ENCODE measurements at regions not wholly inside any gene's neighbourhood (a gene's known extent, or its start where the extent isn't known, plus 50 kb on each side); places are given as distances from the start of the nearest gene placed in this dataset.

DNA sequence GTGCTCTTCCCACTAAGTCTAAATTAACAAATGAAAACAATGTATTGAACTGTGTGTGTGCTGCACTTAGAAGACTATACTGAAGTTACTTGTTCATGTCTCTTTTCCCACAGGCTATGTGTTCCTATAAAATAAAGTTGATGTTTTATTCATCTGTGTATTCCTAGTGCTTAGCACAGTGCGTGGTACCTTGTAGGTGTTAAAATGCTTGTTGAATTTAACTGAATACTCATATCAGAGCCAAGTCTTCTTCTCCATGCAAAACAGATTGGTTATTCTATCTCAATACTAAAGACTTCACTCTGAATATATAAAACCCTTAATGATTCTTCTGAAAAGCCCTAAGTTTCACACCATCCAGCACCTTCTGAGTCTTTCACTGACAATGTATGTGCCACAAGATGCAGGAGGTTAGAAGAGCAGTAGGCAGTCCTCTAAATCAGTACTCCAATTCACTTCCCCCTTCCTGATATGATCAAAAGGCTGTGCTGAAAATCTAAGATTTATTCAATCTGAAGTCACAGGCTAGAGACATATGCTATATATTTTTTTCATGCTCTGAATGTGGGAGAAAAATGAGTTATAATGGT, 231.7 kb upstream of the CCDC150 start:
- no peak overlapping the region for H3K4me3 Mint-ChIP-seq
- H3K36me3 ChIP-seq (ENCODE audit: control insufficient read depth, insufficient read depth, low read length): no peaks in the 10 kb centered on the region
- H3K4me1 Mint-ChIP-seq: no peaks in the 10 kb centered on the region
- DNase-seq (no peak), ATAC-seq (no peak)
- H3K27me3 ChIP-seq (ENCODE audit: control insufficient read depth, insufficient read depth, low read length): peaks cover 3% of the 10 kb centered on the region
- H3K4me3 ChIP-seq (ENCODE audit: low read length): no peak overlapping the region
- H3K27ac Mint-ChIP-seq: no peak overlapping the region
- H3K9me3 Mint-ChIP-seq: no peaks in the 10 kb centered on the region
- intact Hi-C loops (cut with micrococcal nuclease): no loop called here
- WGBS (ENCODE audit: insufficient coverage): no CpG with 5 or more reads among the region's 1 CpG
- no peaks in the 10 kb centered on the region for H3K9me3 ChIP-seq (ENCODE audit: control insufficient read depth, insufficient read depth, low read length)
- H3K4me1 ChIP-seq (ENCODE audit: control insufficient read depth, insufficient read depth, low read length): no peaks in the 10 kb centered on the region
- H3K27me3 Mint-ChIP-seq (ENCODE audit: low read depth in 2 of 2): no peaks in the 10 kb centered on the region
- no peaks in the 10 kb centered on the region for H3K36me3 Mint-ChIP-seq
- no peak overlapping the region for H3K27ac ChIP-seq (ENCODE audit: low read length)
- TF ChIP-seq, protein P1, sequence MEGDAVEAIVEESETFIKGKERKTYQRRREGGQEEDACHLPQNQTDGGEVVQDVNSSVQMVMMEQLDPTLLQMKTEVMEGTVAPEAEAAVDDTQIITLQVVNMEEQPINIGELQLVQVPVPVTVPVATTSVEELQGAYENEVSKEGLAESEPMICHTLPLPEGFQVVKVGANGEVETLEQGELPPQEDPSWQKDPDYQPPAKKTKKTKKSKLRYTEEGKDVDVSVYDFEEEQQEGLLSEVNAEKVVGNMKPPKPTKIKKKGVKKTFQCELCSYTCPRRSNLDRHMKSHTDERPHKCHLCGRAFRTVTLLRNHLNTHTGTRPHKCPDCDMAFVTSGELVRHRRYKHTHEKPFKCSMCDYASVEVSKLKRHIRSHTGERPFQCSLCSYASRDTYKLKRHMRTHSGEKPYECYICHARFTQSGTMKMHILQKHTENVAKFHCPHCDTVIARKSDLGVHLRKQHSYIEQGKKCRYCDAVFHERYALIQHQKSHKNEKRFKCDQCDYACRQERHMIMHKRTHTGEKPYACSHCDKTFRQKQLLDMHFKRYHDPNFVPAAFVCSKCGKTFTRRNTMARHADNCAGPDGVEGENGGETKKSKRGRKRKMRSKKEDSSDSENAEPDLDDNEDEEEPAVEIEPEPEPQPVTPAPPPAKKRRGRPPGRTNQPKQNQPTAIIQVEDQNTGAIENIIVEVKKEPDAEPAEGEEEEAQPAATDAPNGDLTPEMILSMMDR (IDR thresholded peaks at IDR 0.05): no peak

DNA sequence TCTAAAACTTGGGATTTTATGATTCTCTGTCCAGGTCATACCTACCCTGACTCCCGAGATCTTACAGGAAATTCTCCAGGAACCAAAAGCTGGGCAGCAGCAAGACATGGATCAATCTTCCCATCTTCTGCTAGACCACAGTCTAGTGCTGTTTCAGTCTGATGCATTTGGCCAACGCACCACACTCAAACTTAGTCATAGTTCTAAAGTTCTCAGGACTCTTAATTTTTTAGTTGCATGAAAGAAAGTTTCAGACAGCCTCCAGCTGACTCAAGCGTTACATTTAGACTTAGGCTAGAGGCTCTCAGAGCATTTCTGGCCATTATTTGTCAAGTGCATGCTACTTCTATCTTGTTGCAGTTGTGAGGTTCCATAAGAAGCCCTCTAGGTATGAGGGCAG, 230.1 kb upstream of the CCDC150 start:
- DNase-seq (no peak), ATAC-seq (no peak)
- Histone ChIP-seq H3K9me3 (ENCODE audit: control insufficient read depth, insufficient read depth, low read length) (no peaks in the 10 kb centered on the region), H3K36me3 (ENCODE audit: control insufficient read depth, insufficient read depth, low read length) (no peaks in the 10 kb centered on the region), H3K4me3 (ENCODE audit: low read length) (no peak overlapping the region), H3K27me3 (ENCODE audit: control insufficient read depth, insufficient read depth, low read length) (peaks cover 3% of the 10 kb centered on the region), H3K4me1 (ENCODE audit: control insufficient read depth, insufficient read depth, low read length) (no peaks in the 10 kb centered on the region), H3K27ac (ENCODE audit: low read length) (no peak overlapping the region)
- H3K36me3 Mint-ChIP-seq: no peaks in the 10 kb centered on the region
- TF ChIP-seq, protein P1 (IDR thresholded peaks at IDR 0.05): no peak
- H3K27me3 Mint-ChIP-seq (ENCODE audit: low read depth in 2 of 2): peaks cover 0 to 4% of the 10 kb centered on the region in 2 donors
- H3K4me3 Mint-ChIP-seq: no peak overlapping the region
- no peaks in the 10 kb centered on the region for H3K4me1 Mint-ChIP-seq
- intact Hi-C loops (cut with micrococcal nuclease): no loop called here
- whole genome bisulfite sequencing (ENCODE audit: insufficient coverage): 61% methylated on average over 3 of the region's 3 CpGs
- no peak overlapping the region for H3K27ac Mint-ChIP-seq
- no peaks in the 10 kb centered on the region for H3K9me3 Mint-ChIP-seq

DNA sequence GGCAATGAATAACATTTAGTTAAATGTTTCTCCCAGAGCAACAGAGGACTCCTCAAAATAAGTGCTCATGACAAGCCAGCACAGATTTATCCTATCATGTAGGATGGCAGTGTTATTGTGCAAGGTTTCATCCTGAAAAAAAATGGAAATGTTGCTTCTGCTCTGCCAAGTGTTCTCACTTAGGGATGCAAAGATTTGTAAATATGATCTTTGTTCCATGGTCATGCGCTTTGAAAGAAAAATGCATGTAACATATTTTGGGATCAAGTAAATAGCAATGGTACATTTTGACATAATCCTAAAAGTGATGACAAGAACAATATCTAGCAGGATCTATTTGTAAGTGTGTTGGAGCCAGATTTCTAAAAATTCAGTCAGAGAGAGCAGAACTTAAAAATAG, 229.5 kb upstream of the CCDC150 start:
- WGBS (ENCODE audit: insufficient coverage): 100% methylated on average over 1 of the region's 1 CpG
- Mint-ChIP-seq H3K4me1 (peaks cover 0 to 3% of the 10 kb centered on the region in 2 donors), H3K27ac (no peak overlapping the region), H3K27me3 (ENCODE audit: low read depth in 2 of 2) (peaks cover 0 to 4% of the 10 kb centered on the region in 2 donors), H3K36me3 (no peaks in the 10 kb centered on the region), H3K9me3 (no peaks in the 10 kb centered on the region), H3K4me3 (no peak overlapping the region)
- TF ChIP-seq, protein P1 (IDR thresholded peaks at IDR 0.05): no peak
- intact Hi-C loops (cut with micrococcal nuclease): no loop called here
- H3K4me1 ChIP-seq (ENCODE audit: control insufficient read depth, insufficient read depth, low read length): no peaks in the 10 kb centered on the region
- no peaks in the 10 kb centered on the region for H3K36me3 ChIP-seq (ENCODE audit: control insufficient read depth, insufficient read depth, low read length)
- no peak overlapping the region for H3K4me3 ChIP-seq (ENCODE audit: low read length)
- ATAC-seq (no peak), DNase-seq (no peak)
- H3K27me3 ChIP-seq (ENCODE audit: control insufficient read depth, insufficient read depth, low read length): peaks cover 3% of the 10 kb centered on the region
- no peaks in the 10 kb centered on the region for H3K9me3 ChIP-seq (ENCODE audit: control insufficient read depth, insufficient read depth, low read length)
- H3K27ac ChIP-seq (ENCODE audit: low read length): no peak overlapping the region

DNA sequence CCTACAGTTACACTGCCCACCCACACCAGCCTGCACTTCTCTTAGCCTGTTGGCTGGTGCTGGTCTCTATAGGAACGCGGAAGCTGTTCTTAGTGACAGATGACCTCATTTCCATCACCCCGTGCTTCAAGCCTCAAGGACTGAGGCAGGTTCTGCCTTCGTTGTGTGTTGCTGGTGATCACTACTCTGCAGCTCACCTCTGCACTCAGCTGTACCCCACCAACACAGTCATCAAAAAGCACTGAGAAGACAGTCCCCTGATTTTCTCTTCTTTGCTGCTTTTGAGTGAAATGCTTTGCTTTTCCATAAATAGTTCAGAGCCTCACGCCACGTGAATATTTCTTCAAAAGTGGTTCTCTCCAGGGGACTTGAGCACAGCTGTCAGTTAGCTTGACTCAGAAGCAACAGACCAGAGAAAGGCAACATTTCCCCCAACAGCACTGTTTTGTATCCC, 225.7 kb upstream of the CCDC150 start:
- TF ChIP-seq, protein P1 (IDR thresholded peaks at IDR 0.05): no peak
- no peak overlapping the region for H3K4me3 Mint-ChIP-seq
- H3K36me3 Mint-ChIP-seq: no peaks in the 10 kb centered on the region
- intact Hi-C loops (cut with micrococcal nuclease): no loop called here
- Histone ChIP-seq H3K27ac (ENCODE audit: low read length) (no peak overlapping the region), H3K36me3 (ENCODE audit: control insufficient read depth, insufficient read depth, low read length) (no peaks in the 10 kb centered on the region), H3K9me3 (ENCODE audit: control insufficient read depth, insufficient read depth, low read length) (no peaks in the 10 kb centered on the region), H3K27me3 (ENCODE audit: control insufficient read depth, insufficient read depth, low read length) (peaks cover 3% of the 10 kb centered on the region), H3K4me1 (ENCODE audit: control insufficient read depth, insufficient read depth, low read length) (no peaks in the 10 kb centered on the region), H3K4me3 (ENCODE audit: low read length) (no peak overlapping the region)
- H3K4me1 Mint-ChIP-seq: peaks cover 4 to 9% of the 10 kb centered on the region in 2 donors
- H3K27ac Mint-ChIP-seq: no peak overlapping the region
- no peaks in the 10 kb centered on the region for H3K9me3 Mint-ChIP-seq
- WGBS (ENCODE audit: insufficient coverage): 68% methylated on average over 6 of the region's 6 CpGs
- no peak for DNase-seq
- H3K27me3 Mint-ChIP-seq (ENCODE audit: low read depth in 2 of 2): peaks cover 7 to 13% of the 10 kb centered on the region in 2 donors
- ATAC-seq: peak in 1 of 3 donors; percentile 30
